HG03280 (cell line): ENCODE measurements at regions not wholly inside any gene's neighbourhood (a gene's known extent, or its start where the extent isn't known, plus 50 kb on each side); places are given as distances from the start of the nearest gene placed in this dataset.
"Not testable (repeated sequence)": the region's sequence is repeated elsewhere in the genome, so short reads cannot be mapped to it uniquely, and the experiment has no call there.

Experiments used
- ATAC-seq: cut with Tn5 transposase; IDR thresholded peaks from one replicate; pipeline ENCODE4 v1.9.1; 2021; ENCODE audit warnings: mild to moderate bottlenecking, moderate library complexity; ENCODE audit not compliant: unreplicated experiment

GRCh38 chrX:12034741-12035140 is 103.5 kb upstream of the FRMPD4 start:
- ATAC-seq, result no peak

- ATAC-seq, result no peak
Measured at GRCh38 chrX:12042615-12043014, 95.7 kb upstream of the FRMPD4 start.

- no peak for ATAC-seq
Measured at GRCh38 chrX:12052109-12052508, 86.2 kb upstream of the FRMPD4 start.

GRCh38 chrX:12058087-12058486 is 80.2 kb upstream of the FRMPD4 start:
- no peak for ATAC-seq

- no peak for ATAC-seq
Measured at GRCh38 chrX:12060489-12061260, 77.6 kb upstream of the FRMPD4 start.

- ATAC-seq, result no peak
Measured at GRCh38 chrX:12065251-12065650, 73.0 kb upstream of the FRMPD4 start.

GRCh38 chrX:12076046-12076445 is 62.2 kb upstream of the FRMPD4 start:
- no peak for ATAC-seq

GRCh38 chrX:12080265-12080664 is 58.0 kb upstream of the FRMPD4 start:
- ATAC-seq, result no peak

- not testable (repeated sequence) for ATAC-seq
Measured at GRCh38 chrX:12082959-12083358, 55.3 kb upstream of the FRMPD4 start.
